ENCODE measurements at regions not wholly inside any gene's neighbourhood (a gene's known extent, or its start where the extent isn't known, plus 50 kb on each side); places are given as distances from the start of the nearest gene placed in this dataset.

DNA sequence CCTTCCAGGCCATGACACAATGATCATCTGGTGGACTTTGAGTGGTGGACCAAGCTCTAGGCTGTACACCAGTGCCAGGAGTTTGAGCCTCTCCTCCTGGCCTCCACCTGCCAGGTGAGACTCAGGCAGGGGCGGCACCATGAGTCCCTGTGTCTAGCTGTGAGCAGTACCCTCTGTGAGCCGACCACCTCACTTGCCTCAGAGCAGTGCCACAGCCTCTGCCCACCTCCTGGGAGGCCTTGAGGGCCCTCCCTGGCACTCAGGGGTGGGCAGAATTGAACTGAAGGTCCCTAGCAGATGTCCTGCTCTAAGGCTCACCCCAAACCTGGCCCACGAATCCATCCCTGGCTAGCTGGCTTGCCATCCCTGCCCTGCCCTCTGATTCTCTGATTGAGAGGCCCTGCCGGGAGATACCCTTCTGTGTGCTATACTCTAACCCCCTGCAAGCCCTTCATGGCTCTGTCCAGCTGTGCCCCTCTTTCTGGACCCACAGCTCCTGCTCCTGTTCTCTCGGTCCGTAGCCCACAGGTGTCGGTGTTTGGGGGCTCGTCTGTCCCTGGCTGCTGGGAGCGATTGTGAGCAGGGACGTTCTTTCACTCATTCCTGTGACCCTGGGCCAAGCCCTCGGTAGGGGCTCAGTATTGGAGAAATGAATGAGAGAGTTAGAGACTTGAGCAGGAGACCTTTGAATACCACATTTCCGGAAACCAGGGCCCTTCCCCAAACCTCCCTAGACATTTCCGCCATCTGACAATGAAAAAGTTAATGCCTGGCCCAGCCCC lies 70.0 kb downstream of the INHBB start:
- H3K23ac ChIP-seq (ENCODE audit: insufficient read length, low read depth, low read length) = no peak overlapping the region
- H3K23me2 ChIP-seq (ENCODE audit: insufficient read length, low read depth, low read length, poor library complexity, severe bottlenecking) = no peaks in the 10 kb centered on the region
- no peaks in the 10 kb centered on the region for H3K4me1 ChIP-seq (ENCODE audit: insufficient read depth, low read length)
- H3T11ph ChIP-seq (ENCODE audit: low read length) = no peak overlapping the region
- no peak overlapping the region for H2BK5ac ChIP-seq (ENCODE audit: insufficient read length, low read length)
- H3K27ac Mint-ChIP-seq = no peak overlapping the region
- peaks cover 62% of the 10 kb centered on the region for H3K27me3 Mint-ChIP-seq (ENCODE audit: low read depth)
- no peaks in the 10 kb centered on the region for H3K79me2 ChIP-seq (ENCODE audit: insufficient read depth, low read length)
- no peak overlapping the region for H3K4me2 ChIP-seq (ENCODE audit: insufficient read depth, insufficient read length, low read length)
- no peak overlapping the region for H2BK15ac ChIP-seq (ENCODE audit: low read depth, low read length)
- H2BK20ac ChIP-seq (ENCODE audit: low read depth, low read length, poor library complexity, severe bottlenecking) = no peak overlapping the region
- no peaks in the 10 kb centered on the region for H3K36me3 Mint-ChIP-seq (ENCODE audit: insufficient read depth in 1 of 3, low read depth in 3 of 3)
- no peak overlapping the region for H2BK120ac ChIP-seq (ENCODE audit: low read depth, low read length, poor library complexity, severe bottlenecking)
- H4K20me1 ChIP-seq (ENCODE audit: control insufficient read depth, insufficient read depth, insufficient read length) = no peaks in the 10 kb centered on the region
- no peak overlapping the region for H3K56ac ChIP-seq (ENCODE audit: insufficient read length, low read depth, low read length)
- no peak overlapping the region for H2AFZ ChIP-seq (ENCODE audit: low read length)
- no peak overlapping the region for H3K9ac ChIP-seq (ENCODE audit: extremely low read depth, insufficient read length, low read length)
- no peaks in the 10 kb centered on the region for H3K27me3 ChIP-seq (ENCODE audit: insufficient read depth, low read length)
- no peak overlapping the region for H3K4ac ChIP-seq (ENCODE audit: low read depth, low read length)
- no peak for DNase-seq
- H3K4me1 Mint-ChIP-seq = peaks cover 9 to 19% of the 10 kb centered on the region in 2 experiments
- H4K5ac ChIP-seq (ENCODE audit: insufficient read length, low read depth, low read length) = no peak overlapping the region
- WGBS (ENCODE audit: extremely low coverage, insufficient read length, low lambda C conversion rate) = no CpG with 5 or more reads among the region's 13 CpGs
- H2AK5ac ChIP-seq (ENCODE audit: insufficient read length, low read length) = no peak overlapping the region
- no peak overlapping the region; a peak in 1 of 5 replicates for H3K4me3 Mint-ChIP-seq
- no peak overlapping the region for H3K14ac ChIP-seq (ENCODE audit: insufficient read depth, low read length)
- H2BK12ac ChIP-seq (ENCODE audit: insufficient read length, low read depth, low read length) = no peak overlapping the region
- no peak overlapping the region for H4K8ac ChIP-seq (replicated peaks; ENCODE audit: insufficient read length, low read depth, low read length)
- peaks cover 3 to 16% of the 10 kb centered on the region in 2 experiments; a peak in 4 of 5 replicates for H3K9me3 Mint-ChIP-seq
- no peak overlapping the region for H3K18ac ChIP-seq (ENCODE audit: insufficient read length, low read depth, low read length)
- no peak overlapping the region for H4K91ac ChIP-seq (ENCODE audit: insufficient read length, low read depth, low read length)
- TF ChIP-seq, protein P1, sequence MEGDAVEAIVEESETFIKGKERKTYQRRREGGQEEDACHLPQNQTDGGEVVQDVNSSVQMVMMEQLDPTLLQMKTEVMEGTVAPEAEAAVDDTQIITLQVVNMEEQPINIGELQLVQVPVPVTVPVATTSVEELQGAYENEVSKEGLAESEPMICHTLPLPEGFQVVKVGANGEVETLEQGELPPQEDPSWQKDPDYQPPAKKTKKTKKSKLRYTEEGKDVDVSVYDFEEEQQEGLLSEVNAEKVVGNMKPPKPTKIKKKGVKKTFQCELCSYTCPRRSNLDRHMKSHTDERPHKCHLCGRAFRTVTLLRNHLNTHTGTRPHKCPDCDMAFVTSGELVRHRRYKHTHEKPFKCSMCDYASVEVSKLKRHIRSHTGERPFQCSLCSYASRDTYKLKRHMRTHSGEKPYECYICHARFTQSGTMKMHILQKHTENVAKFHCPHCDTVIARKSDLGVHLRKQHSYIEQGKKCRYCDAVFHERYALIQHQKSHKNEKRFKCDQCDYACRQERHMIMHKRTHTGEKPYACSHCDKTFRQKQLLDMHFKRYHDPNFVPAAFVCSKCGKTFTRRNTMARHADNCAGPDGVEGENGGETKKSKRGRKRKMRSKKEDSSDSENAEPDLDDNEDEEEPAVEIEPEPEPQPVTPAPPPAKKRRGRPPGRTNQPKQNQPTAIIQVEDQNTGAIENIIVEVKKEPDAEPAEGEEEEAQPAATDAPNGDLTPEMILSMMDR (conservative IDR thresholded peaks at IDR 0.05) = no peak
- H3K9me3 ChIP-seq (ENCODE audit: control insufficient read depth, low read depth, low read length) = no peaks in the 10 kb centered on the region
- no peaks in the 10 kb centered on the region for H3K79me1 ChIP-seq (ENCODE audit: insufficient read depth, low read depth, low read length, poor library complexity, severe bottlenecking)
- no peak overlapping the region for H3K27ac ChIP-seq (ENCODE audit: insufficient read length, low read depth, low read length)

Measured in H9 (cell line).